H1 (cell line): ENCODE measurements at regions not wholly inside any gene's neighbourhood (a gene's known extent, or its start where the extent isn't known, plus 50 kb on each side); places are given as distances from the start of the nearest gene placed in this dataset.

Experiments used
- CBX5 ChIP-seq: fragments of 300-800, 300-1000 bp; sonication (generic); IDR thresholded peaks from 2 replicates; pipeline ENCODE4 v1.7.1; 2016; ENCODE audit warnings: antibody characterized with exemption, low read length, low read depth
- CHD1 ChIP-seq: IDR thresholded peaks from 2 replicates; pipeline ENCODE4 v1.6.1; 2012; ENCODE audit warnings: low read depth, low read length, improper control_type of control experiment
- CREB1 ChIP-seq: IDR thresholded peaks from 2 replicates; pipeline ENCODE4 v1.6.1; 2012; ENCODE audit warnings: inconsistent platforms
- KDM4A ChIP-seq: IDR thresholded peaks from one replicate; pipeline ENCODE4 v1.7.1; 2012; ENCODE audit warnings: low read depth, mild to moderate bottlenecking, moderate library complexity, low read length, inconsistent platforms; ENCODE audit not compliant: severe bottlenecking

DNA sequence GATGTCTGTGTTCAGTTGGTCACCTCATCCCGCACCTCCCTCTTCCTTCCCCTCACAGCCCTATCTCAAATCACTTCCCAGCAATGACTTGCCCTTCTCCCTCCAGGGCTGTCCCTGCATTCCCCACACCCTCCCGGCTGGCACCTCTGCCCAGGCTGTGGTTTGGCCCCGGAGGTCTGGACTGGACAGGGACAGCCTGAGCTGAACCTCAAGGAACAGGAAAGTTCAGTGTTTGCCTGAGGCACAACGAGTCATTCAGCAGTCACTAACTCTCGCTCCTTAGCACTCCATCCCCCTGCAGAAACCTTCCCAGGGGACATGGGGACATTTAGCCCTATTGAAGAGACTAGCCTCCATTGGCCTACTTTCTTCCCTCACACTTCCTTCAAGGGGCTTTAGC is 58.3 kb upstream of the MAP3K1 start (continued):
- TF ChIP-seq CBX5 = no peak
- no peak for TF ChIP-seq CREB1
- no peak for TF ChIP-seq CHD1
- no peak for TF ChIP-seq KDM4A
